ENCODE measurements at regions not wholly inside any gene's neighbourhood (a gene's known extent, or its start where the extent isn't known, plus 50 kb on each side); places are given as distances from the start of the nearest gene placed in this dataset.

- H3K9me3 ChIP-seq, result no peaks in the 10 kb centered on the region
- intact Hi-C loops (cut with DNase I), result no loop called here
- TF ChIP-seq POLR2A (IDR thresholded peaks at IDR 0.05), result no peak
- no peak for TF ChIP-seq EP300 (IDR thresholded peaks at IDR 0.05)
- TF ChIP-seq CTCF (IDR thresholded peaks at IDR 0.05), result no peak
Measured at GRCh38 chr18:25646971-25647370, 295.0 kb upstream of the ZNF521 start.

GRCh38 chr18:25639596-25639995, 287.6 kb upstream of the ZNF521 start:
- TF ChIP-seq CTCF (IDR thresholded peaks at IDR 0.05) (no peak), POLR2A (IDR thresholded peaks at IDR 0.05) (no peak), EP300 (IDR thresholded peaks at IDR 0.05) (no peak)
- DNase-seq, result no peak
- intact Hi-C loops (cut with DNase I), result no loop called here
- Histone ChIP-seq H3K9me3 (peaks cover 0 to 2% of the 10 kb centered on the region in 2 donors), H3K4me3 (no peak overlapping the region), H3K36me3 (no peaks in the 10 kb centered on the region), H3K27ac (no peak overlapping the region), H3K4me1 (ENCODE audit: insufficient read depth) (no peaks in the 10 kb centered on the region), H3K27me3 (no peaks in the 10 kb centered on the region)
- WGBS, 3 donors, result 55 to 66% (median 65%) methylated on average over 2 of the region's 2 CpGs

More at GRCh38 chr18:25646971-25647370, 295.0 kb upstream of the ZNF521 start:
- no peaks in the 10 kb centered on the region for H3K4me1 ChIP-seq (ENCODE audit: insufficient read depth)
- DNase-seq, result no peak
- no peak overlapping the region for H3K27ac ChIP-seq
- H3K36me3 ChIP-seq, result no peaks in the 10 kb centered on the region
- H3K4me3 ChIP-seq, result no peak overlapping the region
- no peaks in the 10 kb centered on the region for H3K27me3 ChIP-seq

- H3K9me3 ChIP-seq, result no peaks in the 10 kb centered on the region
- no peaks in the 10 kb centered on the region for H3K36me3 ChIP-seq
- no peak overlapping the region for H3K4me3 ChIP-seq
- no peak for DNase-seq
- 76 to 88% (median 79%) methylated on average over 2 of the region's 2 CpGs for WGBS, 3 donors
- no peaks in the 10 kb centered on the region for H3K27me3 ChIP-seq
- intact Hi-C loops (cut with DNase I), result no loop called here
- no peaks in the 10 kb centered on the region for H3K4me1 ChIP-seq (ENCODE audit: insufficient read depth)
- no peak overlapping the region for H3K27ac ChIP-seq
- no peak for TF ChIP-seq EP300 (IDR thresholded peaks at IDR 0.05)
- no peak for TF ChIP-seq CTCF (IDR thresholded peaks at IDR 0.05)
- TF ChIP-seq POLR2A (IDR thresholded peaks at IDR 0.05), result no peak
Measured at GRCh38 chr18:25633563-25633962, 281.6 kb upstream of the ZNF521 start.

- Histone ChIP-seq H3K4me3 (no peak overlapping the region), H3K4me1 (ENCODE audit: insufficient read depth) (no peaks in the 10 kb centered on the region), H3K27me3 (no peaks in the 10 kb centered on the region), H3K36me3 (no peaks in the 10 kb centered on the region), H3K27ac (no peak overlapping the region), H3K9me3 (peaks cover 0 to 3% of the 10 kb centered on the region in 2 donors)
- intact Hi-C loops (cut with DNase I), result no loop called here
- no peak for TF ChIP-seq CTCF (IDR thresholded peaks at IDR 0.05)
- no peak for TF ChIP-seq POLR2A (IDR thresholded peaks at IDR 0.05)
- TF ChIP-seq EP300 (IDR thresholded peaks at IDR 0.05), result no peak
- no peak for DNase-seq
Measured at GRCh38 chr18:25630682-25631081, 278.7 kb upstream of the ZNF521 start.

GRCh38 chr18:25621682-25622081, 269.7 kb upstream of the ZNF521 start:
- H3K27me3 ChIP-seq, result no peaks in the 10 kb centered on the region
- no peak overlapping the region for H3K27ac ChIP-seq
- H3K36me3 ChIP-seq, result no peaks in the 10 kb centered on the region
- intact Hi-C loops (cut with DNase I), result no loop called here
- DNase-seq, result no peak
- WGBS, 3 donors, result 89 to 94% (median 91%) methylated on average over 2 of the region's 2 CpGs
- H3K4me1 ChIP-seq (ENCODE audit: insufficient read depth), result no peaks in the 10 kb centered on the region
- H3K9me3 ChIP-seq, result no peaks in the 10 kb centered on the region
- no peak for TF ChIP-seq CTCF (IDR thresholded peaks at IDR 0.05)
- no peak for TF ChIP-seq EP300 (IDR thresholded peaks at IDR 0.05)
- TF ChIP-seq POLR2A (IDR thresholded peaks at IDR 0.05), result no peak
- no peak overlapping the region for H3K4me3 ChIP-seq

All from ovary (tissue), 7 donors.